ENCODE measurements at regions not wholly inside any gene's neighbourhood (a gene's known extent, or its start where the extent isn't known, plus 50 kb on each side); places are given as distances from the start of the nearest gene placed in this dataset.

- no peak for DNase-seq (ENCODE audit: low read depth in 2 of 2, low spot score in 1 of 2)
Measured at GRCh38 chr7:36802459-36803135, 78.3 kb upstream of the AOAH start.

GRCh38 chr7:36796850-36797536 is 72.7 kb upstream of the AOAH start:
- no peak for DNase-seq (ENCODE audit: low read depth in 2 of 2, low spot score in 1 of 2)

GRCh38 chr7:36795451-36796021 is 71.2 kb upstream of the AOAH start:
- DNase-seq (ENCODE audit: low read depth in 2 of 2, low spot score in 1 of 2): no peak

GRCh38 chr7:36794689-36795088 is 70.4 kb upstream of the AOAH start:
- no peak for DNase-seq (ENCODE audit: low read depth in 2 of 2, low spot score in 1 of 2)

GRCh38 chr7:36792421-36792820 is 68.1 kb upstream of the AOAH start:
- DNase-seq (ENCODE audit: low read depth in 2 of 2, low spot score in 1 of 2): no peak

GRCh38 chr7:36790311-36790787 is 66.1 kb upstream of the AOAH start:
- DNase-seq (ENCODE audit: low read depth in 2 of 2, low spot score in 1 of 2): no peak

- DNase-seq (ENCODE audit: low read depth in 2 of 2, low spot score in 1 of 2): no peak
Measured at GRCh38 chr7:36788825-36789470, 64.7 kb upstream of the AOAH start.

- no peak for DNase-seq (ENCODE audit: low read depth in 2 of 2, low spot score in 1 of 2)
Measured at GRCh38 chr7:36787933-36788378, 63.7 kb upstream of the AOAH start.

- peak; percentile 39 to 45 for DNase-seq (ENCODE audit: low read depth in 2 of 2, low spot score in 1 of 2)
Measured at GRCh38 chr7:36784991-36785940, 61.0 kb upstream of the AOAH start.

GRCh38 chr7:36781011-36781738 is 56.9 kb upstream of the AOAH start:
- no peak for DNase-seq (ENCODE audit: low read depth in 2 of 2, low spot score in 1 of 2)

GRCh38 chr7:36777855-36778254 is 53.6 kb upstream of the AOAH start:
- DNase-seq (ENCODE audit: low read depth in 2 of 2, low spot score in 1 of 2): no peak

GRCh38 chr7:36777062-36777461 is 52.8 kb upstream of the AOAH start:
- DNase-seq (ENCODE audit: low read depth in 2 of 2, low spot score in 1 of 2): no peak

- DNase-seq (ENCODE audit: low read depth in 2 of 2, low spot score in 1 of 2): no peak
Measured at GRCh38 chr7:36775676-36776075, 51.4 kb upstream of the AOAH start.

- DNase-seq (ENCODE audit: low read depth in 2 of 2, low spot score in 1 of 2): no peak
Measured at GRCh38 chr7:36775061-36775620, 50.8 kb upstream of the AOAH start.

Data from stimulated activated CD8-positive, alpha-beta memory T cell treated with anti-CD3 and anti-CD28 coated beads, Interleukin-4, amount 100 ng/mL, for 1 hour (primary cell).